Urothelium cell line (cell line): ENCODE measurements at regions not wholly inside any gene's neighbourhood (a gene's known extent, or its start where the extent isn't known, plus 50 kb on each side); places are given as distances from the start of the nearest gene placed in this dataset.

Experiments used
- DNase-seq: peaks from one replicate; pipeline ENCODE4 v3.0.0; 2011; ENCODE audit warnings: low spot score, mixed read lengths
- FAIRE-seq: peaks from 2 replicates; lab custom pipeline; 2011; peaks lifted over from hg19 to GRCh38; lab: Jason Lieb, UNC

GRCh38 chr5:34576891-34577666, 79.0 kb upstream of the RAI14 start:
- FAIRE-seq: no peak
- no peak for DNase-seq

GRCh38 chr5:34578962-34579361, 77.2 kb upstream of the RAI14 start:
- DNase-seq (no peak), FAIRE-seq (no peak)

- DNase-seq (no peak), FAIRE-seq (no peak)
Observed at GRCh38 chr5:34580983-34581382, 75.1 kb upstream of the RAI14 start.

- FAIRE-seq: no peak
- DNase-seq: no peak
Observed at GRCh38 chr5:34582371-34582770, 73.8 kb upstream of the RAI14 start.

GRCh38 chr5:34583167-34583566, 73.0 kb upstream of the RAI14 start:
- no peak for DNase-seq
- no peak for FAIRE-seq

- no peak for FAIRE-seq
Observed at GRCh38 chr5:34584165-34584564, 72.0 kb upstream of the RAI14 start.

GRCh38 chr5:34585601-34586104, 70.5 kb upstream of the RAI14 start:
- DNase-seq (no peak), FAIRE-seq (no peak)

More at GRCh38 chr5:34584165-34584564, 72.0 kb upstream of the RAI14 start:
- no peak for DNase-seq

GRCh38 chr5:34586117-34586885, 69.8 kb upstream of the RAI14 start:
- FAIRE-seq (peak; percentile 42), DNase-seq (peak; percentile 55)

GRCh38 chr5:34587355-34588241, 68.5 kb upstream of the RAI14 start:
- DNase-seq (no peak), FAIRE-seq (no peak)

GRCh38 chr5:34589832-34590231, 66.3 kb upstream of the RAI14 start:
- DNase-seq: no peak
- no peak for FAIRE-seq

- DNase-seq (no peak), FAIRE-seq (no peak)
Observed at GRCh38 chr5:34591723-34592122, 64.4 kb upstream of the RAI14 start.

GRCh38 chr5:34597034-34598027, 58.8 kb upstream of the RAI14 start:
- no peak for DNase-seq
- no peak for FAIRE-seq

- FAIRE-seq: no peak
- peak; percentile 85 for DNase-seq
Observed at GRCh38 chr5:34598177-34598794, 57.8 kb upstream of the RAI14 start.

GRCh38 chr5:34599471-34600117, 56.5 kb upstream of the RAI14 start:
- no peak for FAIRE-seq
- DNase-seq: no peak

GRCh38 chr5:34600118-34600493, 56.0 kb upstream of the RAI14 start:
- FAIRE-seq: no peak

GRCh38 chr5:34603378-34603777, 52.8 kb upstream of the RAI14 start:
- FAIRE-seq (no peak), DNase-seq (no peak)

More at GRCh38 chr5:34600118-34600493, 56.0 kb upstream of the RAI14 start:
- no peak for DNase-seq

GRCh38 chr5:34604119-34604675, 51.9 kb upstream of the RAI14 start:
- no peak for FAIRE-seq
- DNase-seq: no peak

GRCh38 chr5:34606101-34606500, 50.0 kb upstream of the RAI14 start:
- DNase-seq (no peak), FAIRE-seq (no peak)
